PC-3 (cell line): ENCODE measurements at regions not wholly inside any gene's neighbourhood (a gene's known extent, or its start where the extent isn't known, plus 50 kb on each side); places are given as distances from the start of the nearest gene placed in this dataset.

ENCODE experiments used
- CTCF ChIP-seq: fragments of 300-600 bp; sonication (generic); conservative IDR thresholded peaks from 2 replicates; pipeline ENCODE4 v1.5.1; 2017; ENCODE audit warnings: antibody characterized with exemption, low read depth, mild to moderate bottlenecking, low read length
- EZH2 ChIP-seq: fragments of 300-600 bp; sonication (generic); IDR thresholded peaks from one replicate; pipeline ENCODE4 v1.6.1; 2017; ENCODE audit warnings: antibody characterized with exemption, mild to moderate bottlenecking, low read length; ENCODE audit not compliant: unreplicated experiment
- EZH2phosphoT487 ChIP-seq: fragments of 300-600 bp; sonication (generic); IDR thresholded peaks from 2 replicates; pipeline ENCODE4 v1.6.1; 2018; ENCODE audit warnings: mild to moderate bottlenecking, antibody characterized with exemption, low read length, borderline replicate concordance

DNA sequence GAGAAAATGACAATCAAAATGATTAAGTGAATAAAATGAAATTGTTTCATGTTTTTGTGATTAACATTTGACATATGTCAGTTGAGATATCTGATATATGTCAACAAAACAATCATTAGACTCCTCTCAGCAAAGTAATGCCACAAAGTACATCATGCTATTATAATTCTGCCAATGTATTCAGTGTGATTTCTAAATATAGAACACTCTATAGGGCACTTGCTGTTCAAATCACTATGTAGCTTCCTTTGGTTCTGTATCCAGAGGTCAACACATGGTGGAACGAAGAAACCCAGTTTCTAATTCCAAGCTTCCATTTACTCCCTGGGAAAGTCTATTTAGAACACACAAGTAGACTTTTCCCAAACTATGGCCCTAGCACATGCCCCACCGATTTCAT is 227.5 kb upstream of the FAM83B start:
- TF ChIP-seq CTCF (no peak), EZH2 (no peak), EZH2phosphoT487 (no peak)
